ENCODE measurements at regions not wholly inside any gene's neighbourhood (a gene's known extent, or its start where the extent isn't known, plus 50 kb on each side); places are given as distances from the start of the nearest gene placed in this dataset.

DNA sequence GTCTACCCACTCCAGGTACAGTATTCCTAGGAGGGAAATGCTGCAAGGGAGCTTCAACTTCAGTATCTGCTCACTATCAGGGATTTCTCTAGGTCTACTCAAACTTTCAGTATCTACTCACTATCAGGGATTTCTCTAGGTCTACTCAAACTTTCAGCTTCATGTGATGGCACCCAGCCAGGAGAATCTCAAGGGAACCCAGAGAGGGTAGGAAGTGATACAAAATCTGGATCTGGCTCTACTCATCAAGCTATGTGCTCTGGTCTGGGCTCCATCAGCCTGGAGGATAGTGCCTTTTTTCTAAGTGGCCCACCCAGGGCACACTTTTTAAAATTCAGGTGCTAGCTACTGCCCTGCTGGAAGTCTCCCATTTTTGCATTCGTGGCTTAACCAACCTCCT is 52.3 kb upstream of the FNDC3A start:
- TF ChIP-seq, protein P1, sequence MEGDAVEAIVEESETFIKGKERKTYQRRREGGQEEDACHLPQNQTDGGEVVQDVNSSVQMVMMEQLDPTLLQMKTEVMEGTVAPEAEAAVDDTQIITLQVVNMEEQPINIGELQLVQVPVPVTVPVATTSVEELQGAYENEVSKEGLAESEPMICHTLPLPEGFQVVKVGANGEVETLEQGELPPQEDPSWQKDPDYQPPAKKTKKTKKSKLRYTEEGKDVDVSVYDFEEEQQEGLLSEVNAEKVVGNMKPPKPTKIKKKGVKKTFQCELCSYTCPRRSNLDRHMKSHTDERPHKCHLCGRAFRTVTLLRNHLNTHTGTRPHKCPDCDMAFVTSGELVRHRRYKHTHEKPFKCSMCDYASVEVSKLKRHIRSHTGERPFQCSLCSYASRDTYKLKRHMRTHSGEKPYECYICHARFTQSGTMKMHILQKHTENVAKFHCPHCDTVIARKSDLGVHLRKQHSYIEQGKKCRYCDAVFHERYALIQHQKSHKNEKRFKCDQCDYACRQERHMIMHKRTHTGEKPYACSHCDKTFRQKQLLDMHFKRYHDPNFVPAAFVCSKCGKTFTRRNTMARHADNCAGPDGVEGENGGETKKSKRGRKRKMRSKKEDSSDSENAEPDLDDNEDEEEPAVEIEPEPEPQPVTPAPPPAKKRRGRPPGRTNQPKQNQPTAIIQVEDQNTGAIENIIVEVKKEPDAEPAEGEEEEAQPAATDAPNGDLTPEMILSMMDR (IDR thresholded peaks at IDR 0.05), result no peak
- no peak overlapping the region for H3K4me3 ChIP-seq (replicated peaks in 1 of 3; ENCODE audit: low read depth in 2 of 3, low read length in 3 of 3)
- H3K79me2 ChIP-seq (ENCODE audit: insufficient read depth, low read length), result no peaks in the 10 kb centered on the region
- WGBS (ENCODE audit: insufficient coverage), result no CpG with 5 or more reads among the region's 1 CpG
- H3K27ac ChIP-seq (ENCODE audit: low read depth in 1 of 2, low read length in 2 of 2), result no peak overlapping the region
- no peaks in the 10 kb centered on the region for H3K36me3 Mint-ChIP-seq
- no peaks in the 10 kb centered on the region for H3K36me3 ChIP-seq (replicated peaks in 1 of 2; ENCODE audit: control insufficient read depth in 1 of 2, insufficient read depth in 2 of 2, low read length in 2 of 2)
- no peak overlapping the region for H3K4me2 ChIP-seq (replicated peaks; ENCODE audit: extremely low read depth, low read length, poor library complexity, severe bottlenecking)
- H3K4me1 ChIP-seq (ENCODE audit: control insufficient read depth in 1 of 2, insufficient read depth in 2 of 2, low read length in 2 of 2), result peaks cover 0 to 4% of the 10 kb centered on the region in 2 donors
- H2AFZ ChIP-seq (ENCODE audit: insufficient read depth, low read depth, low read length, poor library complexity, severe bottlenecking), result no peak overlapping the region
- no peaks in the 10 kb centered on the region for H4K20me1 ChIP-seq (ENCODE audit: insufficient read depth, low read length)
- no peaks in the 10 kb centered on the region for H3K27me3 ChIP-seq (ENCODE audit: control insufficient read depth in 2 of 2, insufficient read depth in 2 of 2, low read length in 2 of 2)
- no peaks in the 10 kb centered on the region for H3K27me3 Mint-ChIP-seq (ENCODE audit: low read depth in 3 of 3)
- no peaks in the 10 kb centered on the region for H3K9me3 ChIP-seq (replicated peaks in 1 of 2; ENCODE audit: control insufficient read depth in 1 of 2, insufficient read depth in 1 of 2, low read length in 2 of 2)
- H3K9ac ChIP-seq (ENCODE audit: insufficient read depth, low read length, poor library complexity, severe bottlenecking), result no peak overlapping the region
- no peak overlapping the region for H3K4me3 Mint-ChIP-seq
- peaks cover 5% of the 10 kb centered on the region for H3K4me1 Mint-ChIP-seq
- no peak overlapping the region for H3K27ac Mint-ChIP-seq
- intact Hi-C loops (cut with micrococcal nuclease), result no loop called here
- DNase-seq, result no peak
- H3K9me3 Mint-ChIP-seq, result peaks cover 0 to 6% (median 2%) of the 10 kb centered on the region in 7 donors

DNA sequence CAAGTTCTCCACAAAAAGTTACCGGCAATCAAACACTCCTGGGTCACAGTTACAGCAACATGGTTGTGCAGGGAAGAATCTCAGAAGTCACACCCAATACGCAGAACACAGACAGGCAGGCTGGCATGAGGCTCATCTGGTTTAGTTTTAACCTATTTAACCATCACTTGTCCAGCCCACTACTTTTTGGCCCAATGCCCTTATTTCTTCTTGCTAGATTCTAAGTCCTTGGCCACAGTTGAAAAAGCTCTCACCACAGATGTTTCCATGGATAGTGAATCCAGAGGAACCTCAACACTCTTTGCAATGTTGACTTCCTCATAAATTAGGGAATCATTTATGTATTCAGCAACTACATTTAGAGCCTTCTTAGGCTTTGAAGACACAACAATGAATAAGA is 50.7 kb upstream of the FNDC3A start:
- no peaks in the 10 kb centered on the region for H3K36me3 ChIP-seq (replicated peaks in 1 of 2; ENCODE audit: control insufficient read depth in 1 of 2, insufficient read depth in 2 of 2, low read length in 2 of 2)
- TF ChIP-seq, protein P1 (IDR thresholded peaks at IDR 0.05), result no peak

More for the DNA sequence above, 50.7 kb upstream of the FNDC3A start:
- no peaks in the 10 kb centered on the region for H3K27me3 ChIP-seq (ENCODE audit: control insufficient read depth in 2 of 2, insufficient read depth in 2 of 2, low read length in 2 of 2)
- DNase-seq, result no peak
- Mint-ChIP-seq H3K4me3 (no peak overlapping the region), H3K36me3 (no peaks in the 10 kb centered on the region), H3K9me3 (peaks cover 2 to 8% (median 4%) of the 10 kb centered on the region in 7 donors), H3K4me1 (no peaks in the 10 kb centered on the region), H3K27me3 (ENCODE audit: low read depth in 3 of 3) (no peaks in the 10 kb centered on the region), H3K27ac (no peak overlapping the region)
- intact Hi-C loops (cut with micrococcal nuclease), result no loop called here
- no peak overlapping the region for H3K4me2 ChIP-seq (replicated peaks; ENCODE audit: extremely low read depth, low read length, poor library complexity, severe bottlenecking)
- no peak overlapping the region for H2AFZ ChIP-seq (ENCODE audit: insufficient read depth, low read depth, low read length, poor library complexity, severe bottlenecking)
- H3K27ac ChIP-seq (ENCODE audit: low read depth in 1 of 2, low read length in 2 of 2), result no peak overlapping the region
- 100% methylated on average over 2 of the region's 2 CpGs for WGBS (ENCODE audit: insufficient coverage)
- H4K20me1 ChIP-seq (ENCODE audit: insufficient read depth, low read length), result no peaks in the 10 kb centered on the region
- no peaks in the 10 kb centered on the region for H3K4me1 ChIP-seq (ENCODE audit: control insufficient read depth in 1 of 2, insufficient read depth in 2 of 2, low read length in 2 of 2)
- H3K79me2 ChIP-seq (ENCODE audit: insufficient read depth, low read length), result no peaks in the 10 kb centered on the region
- H3K9me3 ChIP-seq (replicated peaks in 1 of 2; ENCODE audit: control insufficient read depth in 1 of 2, insufficient read depth in 1 of 2, low read length in 2 of 2), result no peaks in the 10 kb centered on the region
- no peak overlapping the region for H3K9ac ChIP-seq (ENCODE audit: insufficient read depth, low read length, poor library complexity, severe bottlenecking)
- no peak overlapping the region for H3K4me3 ChIP-seq (replicated peaks in 1 of 3; ENCODE audit: low read depth in 2 of 3, low read length in 3 of 3)
